Neutrophil (primary cell): ENCODE measurements at regions not wholly inside any gene's neighbourhood (a gene's known extent, or its start where the extent isn't known, plus 50 kb on each side); places are given as distances from the start of the nearest gene placed in this dataset.

Source experiments
- H3K27ac ChIP-seq: fragments of 200-600 bp; sonication (generic); 2 replicates; pipeline ENCODE4 v1.5.1; 2016; ENCODE audit warnings: mild to moderate bottlenecking, moderate library complexity
- H3K27me3 ChIP-seq: fragments of 200-600 bp; sonication (generic); 2 replicates; pipeline ENCODE4 v1.6.0; 2016; ENCODE audit warnings: mild to moderate bottlenecking
- H3K36me3 ChIP-seq: fragments of 200-600 bp; sonication (generic); 2 replicates; pipeline ENCODE4 v1.5.1; 2017
- H3K4me1 ChIP-seq, 2 experiments: fragments of 200-600 bp in 1 of 2; sonication (generic) in 1 of 2; 1 replicate in 1 of 2; 2 replicates in 1 of 2; pipeline versions ENCODE4 v1.5.1 to v1.6.1; 2013 to 2016; ENCODE audit warnings: low read depth in 1 of 2, low read length in 1 of 2, mild to moderate bottlenecking in 1 of 2, moderate library complexity in 1 of 2; ENCODE audit not compliant: control insufficient read depth in 1 of 2, insufficient read depth in 1 of 2
- H3K4me3 ChIP-seq, 2 experiments: fragments of 200-600 bp in 1 of 2; sonication (generic) in 1 of 2; 1 replicate in 1 of 2; 2 replicates in 1 of 2; pipeline ENCODE4 v1.5.1; 2013 to 2016; ENCODE audit warnings: low read depth in 1 of 2, low read length in 1 of 2, mild to moderate bottlenecking in 1 of 2, moderate library complexity in 1 of 2
- H3K9me3 ChIP-seq: fragments of 200-600 bp; sonication (generic); 2 replicates; pipeline ENCODE4 v1.5.1; 2016
- CTCF ChIP-seq: fragments of 200-600 bp; sonication (generic); IDR thresholded peaks from 2 replicates; pipeline ENCODE4 v1.5.1; 2016; ENCODE audit warnings: antibody characterized with exemption

DNA sequence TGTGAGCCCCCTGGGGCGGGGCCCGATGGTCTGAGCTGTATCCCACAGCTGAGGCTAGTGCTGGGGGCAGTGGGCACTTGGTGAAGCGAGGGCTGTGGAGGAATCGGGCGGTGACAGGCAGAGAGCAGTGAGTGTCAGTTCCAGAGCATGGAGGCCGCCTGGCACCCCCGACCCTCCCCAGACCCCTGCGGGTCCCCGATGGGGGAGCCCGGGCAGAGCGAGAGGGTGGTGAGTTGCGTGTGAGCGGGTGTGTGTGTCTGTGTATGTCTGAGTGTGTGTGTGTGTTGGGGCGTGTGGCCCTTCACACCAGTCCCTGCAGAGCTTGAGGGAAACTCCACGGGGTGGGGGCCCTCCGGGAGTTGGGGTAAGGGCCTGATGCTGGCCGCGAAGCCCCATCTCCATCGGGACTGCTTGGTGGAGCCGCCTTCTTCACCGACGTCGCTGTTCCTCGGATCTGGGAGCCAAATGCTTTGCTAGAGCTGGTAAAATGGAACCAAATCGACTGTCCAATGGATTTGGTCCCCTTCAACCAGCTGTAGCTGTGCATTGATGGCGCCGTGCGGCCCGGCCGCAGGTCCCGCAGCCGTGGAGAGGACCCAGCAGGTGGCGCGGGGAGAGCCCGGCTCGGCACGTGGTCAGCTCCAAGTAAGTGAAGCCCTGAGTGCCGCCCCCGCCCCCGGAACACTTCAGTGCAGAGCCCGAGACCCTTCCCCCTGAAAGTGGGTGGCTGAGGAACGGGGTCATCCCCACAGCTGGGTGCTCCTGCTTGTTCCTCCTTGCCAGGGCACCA, 77.7 kb upstream of the SLCO4A1 start:
- Histone ChIP-seq H3K36me3 (no peaks in the 10 kb centered on the region), H3K27me3 (peaks cover 47% of the 10 kb centered on the region), H3K9me3 (no peaks in the 10 kb centered on the region), H3K27ac (no peak overlapping the region), H3K4me3 (no peak overlapping the region), H3K4me1 (no peaks in the 10 kb centered on the region)
- TF ChIP-seq CTCF: no peak

- Histone ChIP-seq H3K9me3 (no peaks in the 10 kb centered on the region), H3K27ac (no peak overlapping the region), H3K27me3 (peaks cover 47% of the 10 kb centered on the region), H3K36me3 (no peaks in the 10 kb centered on the region), H3K4me3 (no peak overlapping the region), H3K4me1 (no peaks in the 10 kb centered on the region)
- no peak for TF ChIP-seq CTCF
Measured at GRCh38 chr20:62566266-62566665, 76.0 kb upstream of the SLCO4A1 start.

DNA sequence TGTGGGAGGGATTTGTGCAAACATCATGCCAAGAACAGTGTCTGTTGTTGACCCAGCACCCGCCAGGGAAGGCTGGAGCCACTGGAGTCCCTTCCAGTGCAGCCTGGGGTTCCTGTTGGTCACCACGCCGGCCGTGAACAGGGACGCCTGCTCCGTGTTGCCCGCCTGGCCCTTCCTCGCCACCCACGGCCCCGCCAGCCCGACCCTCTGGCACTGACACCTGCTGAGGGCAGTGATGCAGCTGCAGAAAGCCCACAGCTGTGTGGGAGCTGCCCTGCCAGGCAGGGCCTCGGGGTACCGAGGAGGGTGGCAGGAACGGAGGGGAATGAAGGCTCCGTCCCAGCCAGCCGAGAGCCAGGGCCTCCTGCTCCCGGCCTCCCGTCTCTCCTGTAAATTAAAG, 75.5 kb upstream of the SLCO4A1 start:
- no peak for TF ChIP-seq CTCF
- Histone ChIP-seq H3K9me3 (no peaks in the 10 kb centered on the region), H3K4me3 (no peak overlapping the region), H3K4me1 (no peaks in the 10 kb centered on the region), H3K27ac (no peak overlapping the region), H3K36me3 (no peaks in the 10 kb centered on the region), H3K27me3 (peaks cover 42% of the 10 kb centered on the region)

DNA sequence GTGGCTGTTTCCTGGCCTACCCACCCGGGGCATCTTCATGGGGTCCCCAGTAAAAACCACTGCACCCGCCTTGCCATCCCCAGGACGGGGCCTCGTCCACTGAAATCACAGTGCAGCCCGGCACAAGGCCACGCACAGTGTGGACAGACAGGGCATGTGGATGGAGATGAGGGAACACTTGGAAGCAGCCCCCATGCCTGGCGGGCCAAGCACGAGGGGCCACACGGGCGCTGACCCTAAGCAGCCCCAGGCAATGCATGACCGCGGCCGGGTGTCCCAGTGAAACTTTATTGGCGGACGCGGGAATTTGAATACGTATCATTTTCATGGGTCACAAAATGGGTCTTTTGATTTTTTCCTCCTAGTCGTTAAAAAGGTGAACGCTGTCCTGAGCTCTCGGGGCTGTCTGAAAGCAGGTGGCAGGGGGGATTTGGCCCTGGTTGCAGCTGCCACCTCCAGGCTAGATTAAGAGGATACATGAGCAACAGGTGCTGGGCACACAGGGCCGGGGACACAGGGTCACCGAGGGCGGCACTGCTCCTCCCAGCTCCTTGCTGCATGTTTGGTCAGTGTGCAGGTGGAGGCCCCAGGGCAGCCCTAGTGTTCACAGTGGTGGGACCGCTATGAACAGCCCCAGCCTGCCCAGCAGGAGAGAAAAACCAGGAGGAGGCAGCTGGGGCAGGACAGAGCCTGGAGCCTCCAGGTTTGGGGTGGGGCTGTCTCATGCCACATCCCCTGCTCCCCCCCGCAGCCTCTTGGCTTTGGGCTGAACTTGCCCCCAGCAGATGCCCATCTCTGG, 74.9 kb upstream of the SLCO4A1 start:
- TF ChIP-seq CTCF: no peak
- Histone ChIP-seq H3K27me3 (peaks cover 40% of the 10 kb centered on the region), H3K4me3 (no peak overlapping the region), H3K9me3 (no peaks in the 10 kb centered on the region), H3K4me1 (no peaks in the 10 kb centered on the region), H3K27ac (no peak overlapping the region), H3K36me3 (no peaks in the 10 kb centered on the region)

DNA sequence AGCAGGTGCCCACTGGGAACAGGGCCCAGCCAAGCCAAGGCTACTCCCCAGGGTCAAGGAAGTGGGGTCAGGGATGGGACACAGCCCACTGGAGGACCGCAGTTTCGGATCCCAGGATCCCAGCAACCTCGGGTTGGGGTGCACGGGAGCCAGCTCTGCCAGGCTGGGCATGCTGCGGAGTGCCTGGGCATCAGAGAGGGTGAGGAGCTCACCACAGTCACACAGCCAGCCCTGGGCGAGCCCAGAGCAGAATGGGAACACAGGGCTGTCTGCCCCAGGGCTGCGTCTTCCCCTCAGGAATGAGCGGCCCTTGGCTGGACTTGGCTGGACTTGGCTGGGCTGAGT, 74.3 kb upstream of the SLCO4A1 start:
- H3K9me3 ChIP-seq: no peaks in the 10 kb centered on the region
- no peak overlapping the region for H3K27ac ChIP-seq
- H3K4me1 ChIP-seq: no peaks in the 10 kb centered on the region
- no peak overlapping the region for H3K4me3 ChIP-seq
- TF ChIP-seq CTCF: no peak
- H3K27me3 ChIP-seq: peaks cover 40% of the 10 kb centered on the region
- no peaks in the 10 kb centered on the region for H3K36me3 ChIP-seq
